ENCODE measurements at regions not wholly inside any gene's neighbourhood (a gene's known extent, or its start where the extent isn't known, plus 50 kb on each side); places are given as distances from the start of the nearest gene placed in this dataset.

GRCh38 chr2:16317211-16317830 lies 348.3 kb downstream of the CYRIA start:
- Histone ChIP-seq H3K4me3 (ENCODE audit: extremely low read depth in 1 of 4, insufficient read depth in 2 of 4, low read depth in 3 of 4, low read length in 4 of 4) (no peak overlapping the region), H4K91ac (replicated peaks; ENCODE audit: insufficient read length, low read length) (no peak overlapping the region), H2BK120ac (replicated peaks; ENCODE audit: low read depth, low read length) (no peak overlapping the region), H4K5ac (ENCODE audit: insufficient read length, low read depth, low read length) (no peak overlapping the region), H3K9me3 (ENCODE audit: insufficient read depth in 2 of 2, low read depth in 1 of 2, low read length in 1 of 2) (no peaks in the 10 kb centered on the region), H3K14ac (ENCODE audit: insufficient read length) (no peak overlapping the region), H3K23ac (ENCODE audit: insufficient read length) (no peak overlapping the region), H3K79me2 (ENCODE audit: control insufficient read depth in 1 of 2, insufficient read depth in 2 of 2, low read length in 2 of 2) (no peaks in the 10 kb centered on the region), H2BK5ac (ENCODE audit: low read depth, low read length) (no peak overlapping the region), H4K20me1 (replicated peaks in 1 of 2; ENCODE audit: control insufficient read depth in 1 of 2, insufficient read depth in 2 of 2, low read length in 2 of 2) (no peaks in the 10 kb centered on the region), H2BK12ac (ENCODE audit: low read depth, low read length) (no peak overlapping the region), H2BK15ac (ENCODE audit: low read length) (0 out of 2 replicates have a peak overlapping the region, but pooled peaks have one; percentile 10), H3K56ac (replicated peaks; ENCODE audit: insufficient read length, low read depth, low read length) (no peak overlapping the region), H3K79me1 (ENCODE audit: low read depth, low read length) (no peaks in the 10 kb centered on the region), H3K36me3 (ENCODE audit: control insufficient read depth in 2 of 4, insufficient read depth in 4 of 4, low read length in 3 of 4) (no peaks in the 10 kb centered on the region), H3K4ac (replicated peaks; ENCODE audit: insufficient read length, low read depth, low read length) (no peak overlapping the region), H4K8ac (ENCODE audit: extremely low read depth, insufficient read depth, low read length) (no peak overlapping the region), H2AK5ac (ENCODE audit: low read depth, low read length) (no peak overlapping the region), H2AFZ (ENCODE audit: low read length) (no peak overlapping the region), H3K4me2 (ENCODE audit: insufficient read depth in 1 of 2, low read depth in 2 of 2, low read length in 2 of 2) (no peak overlapping the region), H2BK20ac (ENCODE audit: low read length) (no peak overlapping the region), H3K23me2 (ENCODE audit: low read depth, low read length) (no peaks in the 10 kb centered on the region), H3K18ac (ENCODE audit: extremely low read depth, low read length) (no peak overlapping the region), H3K4me1 (replicated peaks in 1 of 4; ENCODE audit: control insufficient read depth in 3 of 4, insufficient read depth in 4 of 4, low read length in 3 of 4) (peaks cover 0 to 4% (median 2%) of the 10 kb centered on the region in 4 experiments; a peak in 4 of 7 replicates), H3K27ac (ENCODE audit: low read depth, low read length) (no peak overlapping the region), H3K9ac (replicated peaks in 1 of 4; ENCODE audit: extremely low read depth in 1 of 4, low read depth in 3 of 4, low read length in 3 of 4) (no peak overlapping the region), H3K27me3 (replicated peaks in 1 of 4; ENCODE audit: control insufficient read depth in 3 of 4, extremely low read depth in 1 of 4, insufficient read depth in 3 of 4, low read length in 3 of 4) (no peaks in the 10 kb centered on the region)
- ChIA-PET CTCF (ENCODE audit: partially characterized antibody) (interaction anchor here (0.8 to 1.2 kb wide), 3 partner anchors 145 to 378 kb away, joined by 3 to 4 read pairs (median 4); no protein-coding TSS in a partner anchor), POLR2A (ENCODE audit: partially characterized antibody) (no interaction called here)
- FAIRE-seq, result no peak
- whole genome bisulfite sequencing, 2 experiments (ENCODE audit: extremely low coverage in 1 of 2, insufficient coverage in 1 of 2, insufficient read length in 1 of 2, insufficient replicate concordance in 2 of 2, low coverage in 1 of 2, low lambda C conversion rate in 2 of 2, missing lambda C conversion rate in 1 of 2), result 89% methylated on average over 6 of the region's 6 CpGs; no CpG with 5 or more reads in 1 of the 2 experiments
- DNase-seq (ENCODE audit: low read depth in 1 of 2, low spot score in 2 of 2), result no peak
- TF ChIP-seq TCF12 (IDR thresholded peaks at IDR 0.05; ENCODE audit: low read depth, low read length) (no peak), CHD1 (IDR thresholded peaks at IDR 0.05; ENCODE audit: low read depth, low read length) (no peak)

Data from H1 (cell line).